ENCODE measurements at regions not wholly inside any gene's neighbourhood (a gene's known extent, or its start where the extent isn't known, plus 50 kb on each side); places are given as distances from the start of the nearest gene placed in this dataset.

- no peak for DNase-seq
Observed at GRCh38 chr2:238727585-238728329, 120.1 kb upstream of the TWIST2 start.

GRCh38 chr2:238728330-238729260, 119.3 kb upstream of the TWIST2 start:
- DNase-seq, result no peak

GRCh38 chr2:238729261-238729935, 118.5 kb upstream of the TWIST2 start:
- no peak for DNase-seq

GRCh38 chr2:238730001-238730669, 117.8 kb upstream of the TWIST2 start:
- no peak for DNase-seq

GRCh38 chr2:238730881-238731280, 117.0 kb upstream of the TWIST2 start:
- no peak for DNase-seq

- no peak for DNase-seq
Observed at GRCh38 chr2:238731961-238732360, 115.9 kb upstream of the TWIST2 start.

- DNase-seq, result no peak
Observed at GRCh38 chr2:238738917-238739316, 109.0 kb upstream of the TWIST2 start.

GRCh38 chr2:238739668-238740067, 108.2 kb upstream of the TWIST2 start:
- no peak for DNase-seq

- DNase-seq, result no peak
Observed at GRCh38 chr2:238741277-238741676, 106.6 kb upstream of the TWIST2 start.

- DNase-seq, result no peak
Observed at GRCh38 chr2:238742066-238742465, 105.8 kb upstream of the TWIST2 start.

GRCh38 chr2:238742664-238743063, 105.2 kb upstream of the TWIST2 start:
- DNase-seq, result no peak

GRCh38 chr2:238743243-238744065, 104.4 kb upstream of the TWIST2 start:
- no peak for DNase-seq

- DNase-seq, result no peak
Observed at GRCh38 chr2:238744951-238745350, 102.9 kb upstream of the TWIST2 start.

GRCh38 chr2:238745997-238746396, 101.9 kb upstream of the TWIST2 start:
- no peak for DNase-seq

- DNase-seq, result no peak
Observed at GRCh38 chr2:238747114-238747513, 100.8 kb upstream of the TWIST2 start.

GRCh38 chr2:238747557-238747956, 100.3 kb upstream of the TWIST2 start:
- no peak for DNase-seq

- DNase-seq, result no peak
Observed at GRCh38 chr2:238750212-238750904, 97.5 kb upstream of the TWIST2 start.

GRCh38 chr2:238754259-238754658, 93.6 kb upstream of the TWIST2 start:
- no peak for DNase-seq

- DNase-seq, result no peak
Observed at GRCh38 chr2:238761868-238762267, 86.0 kb upstream of the TWIST2 start.

GRCh38 chr2:238763471-238763995, 84.4 kb upstream of the TWIST2 start:
- no peak for DNase-seq

- no peak for DNase-seq
Observed at GRCh38 chr2:238765590-238765989, 82.3 kb upstream of the TWIST2 start.
